ENCODE measurements at regions not wholly inside any gene's neighbourhood (a gene's known extent, or its start where the extent isn't known, plus 50 kb on each side); places are given as distances from the start of the nearest gene placed in this dataset.

- no peak for DNase-seq (ENCODE audit: low spot score)
Observed at GRCh38 chr10:132486539-132487121, 51.0 kb upstream of the INPP5A start.

- DNase-seq (ENCODE audit: low spot score), result no peak
Observed at GRCh38 chr10:132487241-132488135, 50.1 kb upstream of the INPP5A start.

All from GM03348 (cell line).